Loucy (cell line): ENCODE measurements at regions not wholly inside any gene's neighbourhood (a gene's known extent, or its start where the extent isn't known, plus 50 kb on each side); places are given as distances from the start of the nearest gene placed in this dataset.

Experiments
- CTCF ChIP-seq: fragments of 200-600 bp; sonication (generic); conservative IDR thresholded peaks from 2 replicates; pipeline ENCODE4 v1.5.1; 2014; ENCODE audit warnings: mild to moderate bottlenecking, antibody characterized with exemption, low read length
- EZH2phosphoT487 ChIP-seq: fragments of 200-600 bp; IDR thresholded peaks from 2 replicates; pipeline ENCODE4 v1.6.1; 2018; ENCODE audit warnings: antibody characterized with exemption, mild to moderate bottlenecking, moderate library complexity, borderline replicate concordance

- no peak for TF ChIP-seq CTCF
- TF ChIP-seq EZH2phosphoT487 = no peak
Observed at GRCh38 chr5:8894031-8894430, 651.8 kb downstream of the SEMA5A start.
